ENCODE measurements at regions not wholly inside any gene's neighbourhood (a gene's known extent, or its start where the extent isn't known, plus 50 kb on each side); places are given as distances from the start of the nearest gene placed in this dataset.

- TF ChIP-seq ATF1 (CRISPR knock-in tag; IDR thresholded peaks at IDR 0.05): no peak
- no peak for TF ChIP-seq FOXP4 (CRISPR knock-in tag; IDR thresholded peaks at IDR 0.05)
- TF ChIP-seq CTCF (IDR thresholded peaks at IDR 0.05): no peak
- no peak for TF ChIP-seq USF2 (CRISPR knock-in tag; IDR thresholded peaks at IDR 0.05)
- TF ChIP-seq ATF6 (CRISPR knock-in tag; IDR thresholded peaks at IDR 0.05): no peak
Observed at GRCh38 chr14:100401792-100402191, 78.7 kb downstream of the SLC25A47 start.
